Stimulated activated CD8-positive, alpha-beta memory T cell treated with anti-CD3 and anti-CD28 coated beads, Interleukin-4, amount 100 ng/mL, for 48 hours (primary cell): ENCODE measurements at regions not wholly inside any gene's neighbourhood (a gene's known extent, or its start where the extent isn't known, plus 50 kb on each side); places are given as distances from the start of the nearest gene placed in this dataset.

Experiments used
- DNase-seq: peaks from one replicate; pipeline ENCODE4 v3.0.0-alpha.2; 2020

DNA sequence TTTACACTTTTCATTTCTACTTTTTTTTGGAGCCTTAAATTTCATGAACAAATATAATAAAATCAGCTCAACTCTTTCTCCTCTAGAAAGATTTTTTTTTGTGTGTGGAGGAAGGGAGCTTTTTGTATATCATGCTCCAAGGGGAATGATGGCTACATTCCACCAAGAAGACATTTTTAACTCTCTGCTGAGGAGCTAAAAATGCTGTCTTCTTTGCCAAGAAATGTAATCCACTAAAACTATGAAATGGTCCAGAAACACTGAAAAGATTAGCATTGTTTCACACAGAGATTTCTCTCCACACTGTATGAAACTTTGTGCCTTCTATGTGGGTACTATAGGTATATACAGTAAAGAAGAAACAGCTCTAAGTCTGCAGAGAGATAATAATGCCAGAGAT is 74.1 kb upstream of the ANK3 start:
- DNase-seq = no peak

GRCh38 chr10:60461688-60462087 is 72.0 kb upstream of the ANK3 start:
- no peak for DNase-seq

DNA sequence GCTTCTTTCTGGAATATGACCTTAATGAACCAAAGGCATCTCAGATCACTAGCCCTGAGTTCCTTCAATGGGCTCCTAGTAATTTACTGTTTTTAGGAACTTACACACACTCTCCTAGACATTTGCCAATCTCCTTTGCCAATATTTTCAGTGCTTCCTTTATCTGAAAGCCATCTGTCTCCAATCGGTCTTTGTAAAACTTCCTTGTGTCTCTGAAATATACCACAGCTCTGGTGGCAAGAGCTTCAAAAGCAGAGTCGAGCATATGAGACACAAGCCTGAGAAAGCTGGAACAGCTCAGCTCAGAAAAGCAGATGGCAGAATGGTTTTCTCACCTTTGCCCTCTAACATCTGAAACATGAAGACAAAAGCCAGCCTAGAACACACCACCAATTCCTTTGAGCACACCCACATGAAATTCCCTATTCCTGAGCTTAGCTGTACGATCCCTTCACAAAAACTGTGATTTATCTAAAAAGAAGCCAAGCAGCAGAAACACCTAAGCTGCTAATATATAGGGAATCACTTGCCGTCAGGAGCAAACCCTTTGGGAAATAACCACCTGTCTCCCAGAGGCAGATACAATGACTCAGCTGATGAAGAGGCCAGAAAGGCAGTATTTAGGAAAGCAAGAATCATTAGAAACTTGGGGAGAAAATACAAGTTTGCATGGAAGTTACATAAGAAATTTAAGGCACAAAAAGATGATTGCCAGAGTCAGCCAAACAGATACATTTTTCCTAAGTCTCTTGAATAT is 70.2 kb upstream of the ANK3 start:
- DNase-seq = no peak

DNA sequence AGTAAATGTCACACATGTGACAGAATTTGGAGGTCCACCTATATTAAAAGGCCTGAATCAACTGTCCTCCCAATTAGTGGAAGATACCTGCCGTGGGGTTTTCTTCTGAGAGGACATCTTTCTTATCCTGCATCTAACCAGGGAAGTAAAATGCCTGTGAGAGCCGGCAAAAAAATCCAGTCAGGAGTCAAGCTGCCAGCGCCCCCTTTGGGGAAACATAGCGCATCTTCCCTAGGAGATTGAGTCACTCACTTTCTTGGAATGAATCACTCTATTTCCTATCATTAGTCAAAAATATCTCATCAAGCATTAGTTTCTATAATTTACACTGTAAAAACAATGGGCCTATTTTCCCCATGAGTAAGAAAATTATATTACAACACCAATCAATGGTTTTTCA is 66.4 kb upstream of the ANK3 start:
- no peak for DNase-seq

GRCh38 chr10:60454336-60454735 is 64.7 kb upstream of the ANK3 start:
- DNase-seq = no peak

DNA sequence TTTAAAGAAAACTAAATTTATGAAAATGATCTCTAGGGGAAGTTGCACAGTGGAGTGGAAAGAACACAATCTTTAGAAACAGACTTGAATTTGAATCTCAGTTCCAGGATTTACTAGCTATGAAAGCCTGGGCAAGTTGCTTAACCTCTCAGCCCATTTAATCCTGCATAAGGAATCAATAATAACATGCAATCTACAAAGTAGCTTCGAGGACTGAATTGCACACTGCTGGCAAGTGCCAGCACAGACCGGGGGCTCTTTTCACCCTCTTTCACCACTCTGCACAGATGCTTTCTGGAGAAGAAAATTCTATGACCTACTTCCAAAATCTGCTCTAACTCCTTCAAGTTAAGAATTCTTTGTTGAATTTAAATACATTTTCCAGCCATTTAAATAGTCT is 63.4 kb upstream of the ANK3 start:
- no peak for DNase-seq

- no peak for DNase-seq
Observed at GRCh38 chr10:60450291-60450690, 60.6 kb upstream of the ANK3 start.

DNA sequence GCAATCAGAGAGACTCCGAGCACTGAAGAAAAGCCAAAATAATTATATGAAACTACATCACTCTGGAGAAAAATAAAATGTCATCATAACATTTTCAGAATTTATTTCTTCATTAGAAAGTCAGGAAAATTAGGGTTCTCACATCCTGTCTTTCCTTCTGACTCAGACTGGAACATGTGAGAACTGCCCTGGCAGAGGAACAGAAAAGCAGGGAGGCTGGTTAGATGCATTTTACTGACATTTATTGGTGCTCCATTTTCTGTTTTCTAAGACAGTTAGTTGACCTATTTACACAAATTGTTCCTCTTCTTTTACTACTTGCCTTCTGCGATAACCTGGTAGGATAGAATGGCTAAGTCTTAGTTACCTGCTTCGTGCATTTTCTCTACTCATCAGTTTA is 58.6 kb upstream of the ANK3 start:
- DNase-seq = no peak

DNA sequence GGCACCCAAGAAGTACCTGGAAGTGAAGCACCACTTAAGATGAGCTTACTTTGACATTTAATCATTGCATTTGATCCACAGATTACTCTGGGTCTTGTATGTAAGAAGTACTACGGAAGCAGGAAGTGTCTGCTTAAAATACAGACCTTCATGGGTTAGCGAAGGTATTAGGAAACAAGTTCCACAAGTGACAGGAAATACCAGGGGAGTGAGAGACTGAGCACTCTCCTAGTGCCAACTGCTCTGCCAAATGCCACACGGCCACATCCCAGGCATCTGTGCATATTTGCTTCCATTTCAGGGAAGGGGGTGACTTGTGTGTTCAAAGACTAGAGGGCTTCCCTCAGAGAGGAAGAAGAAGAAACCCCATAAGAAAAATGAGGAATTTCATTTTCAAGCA is 57.2 kb upstream of the ANK3 start:
- DNase-seq = no peak

- no peak for DNase-seq
Observed at GRCh38 chr10:60446070-60446833, 56.6 kb upstream of the ANK3 start.

GRCh38 chr10:60444494-60445064 is 54.9 kb upstream of the ANK3 start:
- DNase-seq = no peak

DNA sequence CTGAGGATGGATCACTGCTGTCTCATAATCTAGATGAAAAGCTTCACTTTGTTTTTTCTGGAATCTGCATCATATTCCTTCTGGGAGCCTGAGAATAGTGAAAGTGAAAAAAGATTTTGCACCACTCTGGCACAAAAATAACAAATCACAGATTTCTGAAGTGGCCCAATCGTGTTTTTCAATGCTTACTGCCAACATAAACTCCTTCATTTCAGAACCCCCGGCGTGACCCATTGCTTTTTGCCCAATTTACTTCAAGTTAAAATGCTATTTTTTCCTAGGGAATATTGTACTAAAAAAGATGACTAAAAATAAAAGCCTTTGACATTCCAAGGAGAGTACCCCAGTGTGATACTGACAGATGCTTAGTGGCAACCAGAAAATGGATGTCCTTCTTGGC is 53.7 kb upstream of the ANK3 start:
- no peak for DNase-seq

DNA sequence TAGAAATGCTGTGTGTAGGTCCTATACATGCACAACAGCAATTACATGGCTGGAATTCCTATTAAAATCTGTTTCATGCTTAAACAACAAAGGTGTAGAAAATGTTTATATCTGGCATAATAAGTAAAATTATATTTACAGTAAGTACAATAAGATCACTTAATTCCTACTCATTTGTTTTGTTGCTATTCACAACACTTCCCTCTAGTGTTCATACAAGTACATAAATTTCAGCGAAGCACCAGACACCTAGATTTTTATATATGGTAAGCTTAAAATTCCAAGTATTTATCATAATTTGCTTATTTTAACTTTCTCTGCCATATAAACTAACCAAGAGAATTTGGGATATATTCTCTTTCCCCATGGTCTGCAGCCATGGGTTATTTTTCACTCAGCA is 51.8 kb upstream of the ANK3 start:
- no peak for DNase-seq

- DNase-seq = no peak
Observed at GRCh38 chr10:60439641-60440040, 50.0 kb upstream of the ANK3 start.
